HL-60 (cell line): ENCODE measurements at regions not wholly inside any gene's neighbourhood (a gene's known extent, or its start where the extent isn't known, plus 50 kb on each side); places are given as distances from the start of the nearest gene placed in this dataset.

Experiments
- POLR2AphosphoS5 ChIP-seq: IDR thresholded peaks from 2 replicates; pipeline ENCODE4 v1.6.1; 2012; ENCODE audit warnings: low read depth
- REST ChIP-seq: IDR thresholded peaks from 2 replicates; pipeline ENCODE4 v1.6.1; 2012; ENCODE audit warnings: low read depth; ENCODE audit not compliant: insufficient replicate concordance
- TF ChIP-seq, protein P1 (sequence below): IDR thresholded peaks from one replicate; pipeline ENCODE4 v1.5.1; 2011; ENCODE audit warnings: low read length, control low read depth, inconsistent platforms; ENCODE audit not compliant: insufficient read depth

DNA sequence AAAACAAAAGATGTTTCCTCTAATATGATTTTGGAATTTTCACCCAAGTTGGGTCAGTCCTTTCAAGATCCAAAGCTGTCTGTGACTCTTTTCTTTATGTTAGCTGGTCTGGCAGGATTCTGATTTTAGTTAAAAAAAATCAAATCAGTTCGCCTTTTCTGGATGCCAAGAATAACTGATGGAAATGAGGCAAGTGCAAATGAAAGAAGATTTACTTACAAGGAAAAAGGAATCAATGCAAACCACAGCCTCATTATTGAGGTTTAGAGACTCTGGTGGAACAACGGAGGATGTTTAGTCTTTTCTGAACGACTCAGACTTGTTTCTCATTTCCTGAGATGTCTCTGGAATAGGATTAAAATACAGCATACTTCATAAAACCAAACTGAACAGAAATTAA is 117.0 kb upstream of the DYRK2 start:
- TF ChIP-seq, protein P1, sequence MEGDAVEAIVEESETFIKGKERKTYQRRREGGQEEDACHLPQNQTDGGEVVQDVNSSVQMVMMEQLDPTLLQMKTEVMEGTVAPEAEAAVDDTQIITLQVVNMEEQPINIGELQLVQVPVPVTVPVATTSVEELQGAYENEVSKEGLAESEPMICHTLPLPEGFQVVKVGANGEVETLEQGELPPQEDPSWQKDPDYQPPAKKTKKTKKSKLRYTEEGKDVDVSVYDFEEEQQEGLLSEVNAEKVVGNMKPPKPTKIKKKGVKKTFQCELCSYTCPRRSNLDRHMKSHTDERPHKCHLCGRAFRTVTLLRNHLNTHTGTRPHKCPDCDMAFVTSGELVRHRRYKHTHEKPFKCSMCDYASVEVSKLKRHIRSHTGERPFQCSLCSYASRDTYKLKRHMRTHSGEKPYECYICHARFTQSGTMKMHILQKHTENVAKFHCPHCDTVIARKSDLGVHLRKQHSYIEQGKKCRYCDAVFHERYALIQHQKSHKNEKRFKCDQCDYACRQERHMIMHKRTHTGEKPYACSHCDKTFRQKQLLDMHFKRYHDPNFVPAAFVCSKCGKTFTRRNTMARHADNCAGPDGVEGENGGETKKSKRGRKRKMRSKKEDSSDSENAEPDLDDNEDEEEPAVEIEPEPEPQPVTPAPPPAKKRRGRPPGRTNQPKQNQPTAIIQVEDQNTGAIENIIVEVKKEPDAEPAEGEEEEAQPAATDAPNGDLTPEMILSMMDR: no peak
- TF ChIP-seq POLR2AphosphoS5 (no peak), REST (no peak)
